ENCODE measurements at regions not wholly inside any gene's neighbourhood (a gene's known extent, or its start where the extent isn't known, plus 50 kb on each side); places are given as distances from the start of the nearest gene placed in this dataset.

GRCh38 chr4:45638641-45639040 is 485.2 kb downstream of the GABRG1 start:
- ATAC-seq (no peak), DNase-seq (no peak)
- no peak overlapping the region for H3K27ac ChIP-seq
- H3K4me1 ChIP-seq, result no peaks in the 10 kb centered on the region
- no peaks in the 10 kb centered on the region for H3K27me3 ChIP-seq (ENCODE audit: insufficient read depth in 3 of 3, low read length in 2 of 3)
- TF ChIP-seq, protein P1, sequence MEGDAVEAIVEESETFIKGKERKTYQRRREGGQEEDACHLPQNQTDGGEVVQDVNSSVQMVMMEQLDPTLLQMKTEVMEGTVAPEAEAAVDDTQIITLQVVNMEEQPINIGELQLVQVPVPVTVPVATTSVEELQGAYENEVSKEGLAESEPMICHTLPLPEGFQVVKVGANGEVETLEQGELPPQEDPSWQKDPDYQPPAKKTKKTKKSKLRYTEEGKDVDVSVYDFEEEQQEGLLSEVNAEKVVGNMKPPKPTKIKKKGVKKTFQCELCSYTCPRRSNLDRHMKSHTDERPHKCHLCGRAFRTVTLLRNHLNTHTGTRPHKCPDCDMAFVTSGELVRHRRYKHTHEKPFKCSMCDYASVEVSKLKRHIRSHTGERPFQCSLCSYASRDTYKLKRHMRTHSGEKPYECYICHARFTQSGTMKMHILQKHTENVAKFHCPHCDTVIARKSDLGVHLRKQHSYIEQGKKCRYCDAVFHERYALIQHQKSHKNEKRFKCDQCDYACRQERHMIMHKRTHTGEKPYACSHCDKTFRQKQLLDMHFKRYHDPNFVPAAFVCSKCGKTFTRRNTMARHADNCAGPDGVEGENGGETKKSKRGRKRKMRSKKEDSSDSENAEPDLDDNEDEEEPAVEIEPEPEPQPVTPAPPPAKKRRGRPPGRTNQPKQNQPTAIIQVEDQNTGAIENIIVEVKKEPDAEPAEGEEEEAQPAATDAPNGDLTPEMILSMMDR (IDR thresholded peaks at IDR 0.05), result no peak
- H3K9me3 ChIP-seq, result no peaks in the 10 kb centered on the region
- H3K4me3 ChIP-seq, result no peak overlapping the region
- 48 to 68% (median 61%) methylated on average over 3 of the region's 3 CpGs for WGBS, 3 donors
- H3K36me3 ChIP-seq (ENCODE audit: insufficient read depth in 1 of 2, low read depth in 1 of 2), result no peaks in the 10 kb centered on the region
- intact Hi-C loops (cut with DNase I), result no loop called here

DNA sequence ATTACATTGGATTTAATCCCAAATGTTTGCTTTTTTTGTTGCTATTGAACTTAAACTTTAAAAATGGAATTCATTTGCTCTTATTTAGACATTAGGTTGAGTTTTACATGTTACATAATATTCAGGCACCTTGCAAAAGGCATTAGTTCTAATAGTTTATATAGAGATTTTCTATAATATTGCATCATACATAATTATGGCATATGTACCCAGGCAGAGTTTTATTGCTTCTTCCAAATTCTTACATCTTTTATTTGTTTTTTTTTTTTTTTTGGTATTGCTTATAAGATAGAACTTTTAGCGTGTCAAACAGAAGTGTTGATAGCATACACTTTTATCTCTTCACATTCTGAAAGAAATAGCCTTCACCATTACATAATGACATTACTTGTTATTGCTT is 487.7 kb downstream of the GABRG1 start:
- H3K9me3 ChIP-seq, result no peaks in the 10 kb centered on the region
- no peaks in the 10 kb centered on the region for H3K27me3 ChIP-seq (ENCODE audit: insufficient read depth in 3 of 3, low read length in 2 of 3)
- TF ChIP-seq, protein P1 (IDR thresholded peaks at IDR 0.05), result no peak
- 90 to 100% (median 97%) methylated on average over 1 of the region's 1 CpG for WGBS, 3 donors
- H3K36me3 ChIP-seq (ENCODE audit: insufficient read depth in 1 of 2, low read depth in 1 of 2), result no peaks in the 10 kb centered on the region
- no peaks in the 10 kb centered on the region for H3K4me1 ChIP-seq
- DNase-seq (no peak), ATAC-seq (no peak)
- intact Hi-C loops (cut with DNase I), result no loop called here
- H3K27ac ChIP-seq, result no peak overlapping the region
- no peak overlapping the region for H3K4me3 ChIP-seq

- no peak overlapping the region for H3K27ac ChIP-seq
- H3K4me3 ChIP-seq, result no peak overlapping the region
- H3K4me1 ChIP-seq, result no peaks in the 10 kb centered on the region
- TF ChIP-seq, protein P1 (IDR thresholded peaks at IDR 0.05), result no peak
- intact Hi-C loops (cut with DNase I), result no loop called here
- H3K36me3 ChIP-seq (ENCODE audit: insufficient read depth in 1 of 2, low read depth in 1 of 2), result no peaks in the 10 kb centered on the region
- no peak for ATAC-seq
- 51 to 77% (median 68%) methylated on average over 2 of the region's 2 CpGs for WGBS, 3 donors
- H3K27me3 ChIP-seq (ENCODE audit: insufficient read depth in 3 of 3, low read length in 2 of 3), result no peaks in the 10 kb centered on the region
- no peak for DNase-seq
- H3K9me3 ChIP-seq, result no peaks in the 10 kb centered on the region
Measured at GRCh38 chr4:45629717-45630116, 494.1 kb downstream of the GABRG1 start.

GRCh38 chr4:45621971-45622370 is 501.9 kb downstream of the GABRG1 start:
- TF ChIP-seq, protein P1 (IDR thresholded peaks at IDR 0.05), result no peak
- intact Hi-C loops (cut with DNase I), result no loop called here
- no peaks in the 10 kb centered on the region for H3K9me3 ChIP-seq
- H3K36me3 ChIP-seq (ENCODE audit: insufficient read depth in 1 of 2, low read depth in 1 of 2), result no peaks in the 10 kb centered on the region
- ATAC-seq, result peak in 3 of 4 donors; percentile 37 to 62 (median 51)
- 37 to 59% (median 42%) methylated on average over 2 of the region's 2 CpGs for WGBS, 3 donors
- no peak overlapping the region for H3K4me3 ChIP-seq
- H3K27me3 ChIP-seq (ENCODE audit: insufficient read depth in 3 of 3, low read length in 2 of 3), result no peaks in the 10 kb centered on the region
- H3K27ac ChIP-seq, result no peak overlapping the region
- no peak for DNase-seq
- H3K4me1 ChIP-seq, result no peaks in the 10 kb centered on the region

DNA sequence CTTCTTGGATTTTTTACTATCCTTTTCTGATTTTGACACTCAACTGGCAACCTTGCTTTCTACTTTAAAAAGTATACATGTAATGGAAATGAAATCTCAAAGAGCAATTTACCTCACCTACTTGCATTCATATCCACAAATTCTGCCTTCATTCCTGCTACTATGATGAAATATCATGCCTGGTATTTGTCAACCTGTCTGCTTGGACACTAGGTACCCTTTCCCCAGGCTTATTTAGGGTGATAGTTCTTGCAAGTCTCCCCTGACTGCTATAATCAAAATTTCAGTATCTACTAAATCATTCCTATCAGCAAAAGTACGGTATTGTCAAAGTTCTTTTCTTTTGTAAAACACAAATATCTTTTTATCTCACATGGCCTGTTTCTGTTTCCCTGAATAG is 503.0 kb downstream of the GABRG1 start:
- Histone ChIP-seq H3K36me3 (ENCODE audit: insufficient read depth in 1 of 2, low read depth in 1 of 2) (no peaks in the 10 kb centered on the region), H3K27me3 (ENCODE audit: insufficient read depth in 3 of 3, low read length in 2 of 3) (no peaks in the 10 kb centered on the region), H3K9me3 (no peaks in the 10 kb centered on the region), H3K4me1 (no peaks in the 10 kb centered on the region), H3K4me3 (no peak overlapping the region), H3K27ac (no peak overlapping the region)
- TF ChIP-seq, protein P1 (IDR thresholded peaks at IDR 0.05), result no peak
- WGBS, 3 donors, result 79 to 88% (median 81%) methylated on average over 1 of the region's 1 CpG
- no peak for ATAC-seq
- intact Hi-C loops (cut with DNase I), result no loop called here
- no peak for DNase-seq
